SIG-M5 treated with dmso at 0.1 percent for 504 hours (cell line): ENCODE measurements at regions not wholly inside any gene's neighbourhood (a gene's known extent, or its start where the extent isn't known, plus 50 kb on each side); places are given as distances from the start of the nearest gene placed in this dataset.

Source experiments
- DNase-seq: peaks from one replicate; lab custom pipeline; 2025; ENCODE audit not compliant: unreplicated experiment; lab: John Stamatoyannopoulos, UW

DNA sequence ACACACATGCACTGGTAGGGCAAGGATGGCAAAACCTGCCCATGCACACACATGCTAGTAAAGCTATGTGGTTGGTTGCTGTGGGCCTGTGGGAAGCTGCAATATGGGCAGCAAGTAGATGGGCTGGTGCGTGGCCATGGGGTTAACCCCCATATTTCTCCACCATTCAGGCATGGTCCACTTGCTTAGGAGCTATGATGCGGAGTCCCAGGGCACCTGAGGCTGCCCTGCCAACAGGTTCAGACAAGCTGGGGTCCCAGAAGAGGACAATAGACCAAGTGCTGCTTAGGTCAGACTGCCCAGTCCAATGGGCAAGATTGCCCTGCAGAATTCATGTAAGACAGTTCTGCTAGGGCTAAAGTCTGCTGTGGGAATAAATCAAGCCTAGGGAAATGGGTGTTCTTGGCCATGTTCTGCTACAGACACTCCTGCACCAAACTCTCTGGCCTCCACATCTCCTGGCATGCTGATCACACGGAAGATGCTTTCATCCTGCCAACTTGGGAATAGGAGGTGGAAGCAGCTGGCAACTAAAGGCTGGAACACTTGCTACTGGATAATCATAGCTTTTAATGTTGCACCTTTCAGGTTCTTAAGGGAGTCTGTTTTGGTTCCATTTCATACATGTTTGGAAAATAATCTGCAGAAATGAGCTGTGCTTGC, 646.3 kb upstream of the SLITRK1 start:
- no peak for DNase-seq

GRCh38 chr13:84525865-84526264, 643.6 kb upstream of the SLITRK1 start:
- no peak for DNase-seq

- DNase-seq: no peak
Observed at GRCh38 chr13:84524586-84524985, 642.3 kb upstream of the SLITRK1 start.

DNA sequence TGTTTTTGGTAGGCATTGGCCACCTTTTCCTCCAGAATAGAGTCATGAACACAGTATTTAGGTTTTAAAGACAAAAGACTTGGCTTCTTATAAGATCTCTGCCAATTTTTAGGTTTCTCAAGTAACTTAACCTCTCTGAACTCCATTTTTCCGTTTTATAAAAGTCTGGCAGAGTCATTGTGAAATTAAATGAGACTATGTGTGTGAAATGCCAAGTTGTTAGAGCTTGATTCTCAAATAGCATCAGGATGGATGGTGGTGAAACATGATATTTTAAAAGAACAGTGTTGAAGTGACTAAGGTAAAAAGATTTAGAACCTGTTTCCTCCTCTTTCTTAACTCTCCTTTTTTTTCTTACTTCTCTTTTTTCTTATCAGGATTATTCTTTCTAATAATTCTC, 617.7 kb upstream of the SLITRK1 start:
- DNase-seq: no peak

GRCh38 chr13:84497613-84498012, 615.3 kb upstream of the SLITRK1 start:
- no peak for DNase-seq

DNA sequence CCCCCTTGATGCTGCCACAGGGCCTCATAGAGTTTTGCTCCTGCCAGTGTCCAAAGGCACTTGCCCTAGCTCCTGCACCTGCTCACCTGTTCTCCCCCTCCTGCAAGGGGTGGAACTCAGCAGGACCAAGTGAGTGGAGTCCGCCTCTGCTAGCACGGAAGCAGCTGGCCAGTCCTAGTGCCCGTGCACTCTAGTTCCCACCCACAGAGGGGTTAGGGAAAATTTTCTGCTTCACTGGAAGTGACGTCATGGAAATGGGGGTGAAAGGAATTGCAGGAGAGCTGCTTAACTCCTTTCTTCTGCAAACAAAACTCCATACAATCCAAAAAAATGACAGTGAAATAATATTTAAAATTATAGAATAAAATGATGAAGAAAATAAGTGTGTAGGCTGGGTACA, 609.7 kb upstream of the SLITRK1 start:
- DNase-seq: no peak

- DNase-seq: no peak
Observed at GRCh38 chr13:84487752-84488151, 605.5 kb upstream of the SLITRK1 start.

DNA sequence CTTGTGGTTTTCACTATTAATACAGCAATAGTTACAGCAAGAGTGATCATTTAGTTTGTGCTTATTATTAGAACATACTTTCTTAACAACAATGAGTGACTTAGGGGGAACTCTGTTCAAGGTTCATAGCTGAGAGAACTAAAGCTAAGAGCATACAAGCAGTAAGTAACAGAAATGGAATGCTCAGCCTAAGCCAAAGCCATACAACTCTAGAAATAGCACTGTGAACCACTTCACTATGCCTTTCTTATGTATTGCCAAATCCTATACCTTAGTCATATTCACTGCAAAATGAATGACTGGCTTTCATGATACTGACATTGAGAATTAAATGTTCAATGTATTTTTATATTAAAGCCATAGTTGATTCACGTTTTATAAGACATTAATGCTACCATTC, 599.7 kb upstream of the SLITRK1 start:
- peak; percentile 3 for DNase-seq

DNA sequence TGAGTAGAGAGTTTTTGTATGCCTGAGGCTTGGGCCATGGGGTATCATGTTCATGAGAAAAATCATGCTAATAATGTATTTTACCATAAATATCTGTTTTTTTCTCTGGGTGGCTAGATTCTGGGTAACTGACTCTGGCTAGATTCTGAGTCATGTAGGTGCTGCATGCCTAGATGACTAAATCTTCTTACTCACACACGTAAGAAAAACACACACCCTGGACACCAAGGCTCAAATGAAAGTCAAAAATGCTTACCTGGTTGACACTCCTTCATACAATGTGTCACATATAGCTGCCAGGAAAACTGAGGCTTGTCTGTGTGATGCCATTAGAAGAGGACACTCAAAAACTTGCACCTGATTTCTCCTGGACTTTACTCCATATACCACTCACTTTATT, 597.4 kb upstream of the SLITRK1 start:
- DNase-seq: no peak

DNA sequence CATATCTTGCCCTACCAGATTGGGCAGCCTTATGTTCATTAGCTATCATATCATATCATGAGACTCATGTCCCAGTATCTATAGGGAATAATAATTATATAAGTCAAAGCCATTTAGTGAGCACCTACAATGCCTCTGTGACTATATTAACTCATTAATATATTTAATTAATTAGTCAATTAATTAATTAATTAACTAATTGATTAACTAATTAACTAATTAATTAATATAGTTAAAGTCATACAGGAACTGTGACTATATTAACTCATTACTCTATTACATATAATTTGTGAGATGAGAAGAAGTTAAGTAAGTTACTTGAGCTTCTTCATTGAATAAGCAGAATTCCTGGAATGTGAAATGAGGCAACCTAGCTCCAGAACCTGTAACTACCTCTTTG, 588.3 kb upstream of the SLITRK1 start:
- no peak for DNase-seq

GRCh38 chr13:84466461-84466860, 584.2 kb upstream of the SLITRK1 start:
- no peak for DNase-seq

DNA sequence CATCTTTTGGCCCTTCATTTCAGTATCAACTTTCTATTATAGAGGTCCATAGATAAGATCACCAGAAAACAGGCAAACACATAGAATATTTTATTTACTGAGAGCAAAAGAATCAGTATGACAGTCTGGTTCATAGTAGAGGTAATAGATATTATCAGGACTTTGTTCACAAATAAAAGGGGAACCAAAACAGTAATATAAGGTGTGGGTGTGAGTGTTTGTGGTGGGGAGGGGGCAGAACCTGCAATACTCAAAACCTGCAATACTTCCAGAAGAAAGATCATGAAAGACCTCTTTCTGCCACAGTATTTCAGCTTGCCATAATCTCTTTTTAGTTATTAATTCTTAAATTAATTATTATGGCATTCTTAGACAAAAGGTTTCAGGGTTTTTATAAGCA, 578.7 kb upstream of the SLITRK1 start:
- no peak for DNase-seq

DNA sequence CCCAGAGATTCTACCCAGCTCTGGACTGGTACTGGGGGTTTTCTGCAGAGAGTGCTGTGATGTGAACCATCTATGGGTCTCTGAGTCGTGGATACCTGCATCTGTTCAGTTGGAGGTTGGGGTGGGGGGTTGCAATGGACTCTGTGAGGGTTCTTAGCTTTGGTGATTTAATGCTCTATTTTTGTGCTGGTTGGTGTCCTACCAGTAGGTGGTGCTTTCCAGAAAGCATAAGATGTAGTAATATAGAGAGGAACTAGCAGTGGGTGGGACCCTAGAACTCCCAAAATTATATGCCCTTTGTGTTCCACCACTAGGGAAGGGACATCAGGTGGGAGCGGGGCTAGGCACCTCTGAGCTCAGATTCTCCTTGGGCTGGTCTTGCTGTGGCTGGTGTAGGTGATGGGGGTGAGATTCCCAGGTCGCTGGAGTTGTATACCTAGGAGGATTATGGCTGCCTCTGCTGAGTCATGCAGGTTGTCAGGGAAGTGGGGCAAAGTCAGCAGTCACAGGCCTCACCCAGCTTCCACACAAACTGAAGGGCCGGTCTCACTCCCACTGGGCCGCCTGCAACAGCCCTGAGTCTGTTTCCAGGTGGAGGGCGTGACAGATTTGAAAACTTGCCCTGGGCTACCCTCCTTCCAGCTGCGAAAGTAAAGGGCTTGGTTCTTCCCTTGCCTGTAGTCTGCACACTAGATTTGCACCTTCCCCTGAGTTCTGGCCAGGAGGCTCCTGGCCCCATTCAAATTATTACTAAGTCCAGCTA, 573.0 kb upstream of the SLITRK1 start:
- DNase-seq: no peak

DNA sequence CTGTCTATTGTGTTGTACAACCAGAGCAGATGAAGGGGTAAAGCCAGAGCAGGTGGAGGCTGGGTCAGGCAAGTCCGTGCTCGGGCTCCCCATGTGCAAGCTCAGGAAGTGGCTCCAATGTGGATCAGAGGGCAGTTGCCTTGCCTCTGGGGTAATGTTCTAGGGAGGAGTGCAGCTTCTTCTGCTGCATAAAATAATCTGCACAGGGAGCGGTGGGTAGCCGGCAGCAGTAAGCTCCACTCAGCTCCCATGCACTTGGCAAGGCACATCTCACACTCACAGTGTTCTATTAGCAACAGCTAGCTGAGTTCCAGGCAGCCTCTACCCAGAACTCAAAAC, 565.3 kb upstream of the SLITRK1 start:
- no peak for DNase-seq

DNA sequence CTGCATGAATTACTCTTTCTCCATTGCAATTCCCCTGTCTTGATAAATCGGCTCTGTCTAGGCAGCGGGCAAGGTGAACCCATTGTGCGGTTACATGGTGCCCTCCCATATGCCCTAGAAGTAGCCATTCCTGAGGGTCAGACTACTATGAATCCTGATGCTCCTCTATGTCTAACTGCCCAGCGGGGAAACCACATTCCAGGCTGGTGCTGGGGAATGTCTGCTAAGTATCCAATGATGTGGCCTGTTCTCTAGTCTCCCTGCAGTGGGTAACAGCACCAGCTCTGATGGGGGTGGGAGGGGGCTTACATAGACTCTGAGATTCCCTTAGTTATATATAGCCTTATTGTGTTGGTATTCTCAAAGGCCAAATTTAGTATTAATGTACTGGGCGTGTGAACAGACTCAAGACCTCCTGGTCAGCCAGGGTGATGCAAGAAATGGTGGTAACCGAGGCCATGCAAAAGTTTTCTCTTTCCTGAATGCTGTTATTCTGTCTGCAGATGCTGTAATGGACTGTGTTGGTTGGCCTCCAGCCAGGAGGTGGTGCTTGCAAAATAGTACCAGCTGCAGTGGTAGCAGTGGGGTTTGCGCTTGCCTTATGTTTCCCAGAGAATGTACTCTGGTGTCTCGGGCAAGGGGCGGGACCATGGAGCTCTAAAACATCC, 564.8 kb upstream of the SLITRK1 start:
- DNase-seq: no peak

- no peak for DNase-seq
Observed at GRCh38 chr13:84445776-84446175, 563.5 kb upstream of the SLITRK1 start.

DNA sequence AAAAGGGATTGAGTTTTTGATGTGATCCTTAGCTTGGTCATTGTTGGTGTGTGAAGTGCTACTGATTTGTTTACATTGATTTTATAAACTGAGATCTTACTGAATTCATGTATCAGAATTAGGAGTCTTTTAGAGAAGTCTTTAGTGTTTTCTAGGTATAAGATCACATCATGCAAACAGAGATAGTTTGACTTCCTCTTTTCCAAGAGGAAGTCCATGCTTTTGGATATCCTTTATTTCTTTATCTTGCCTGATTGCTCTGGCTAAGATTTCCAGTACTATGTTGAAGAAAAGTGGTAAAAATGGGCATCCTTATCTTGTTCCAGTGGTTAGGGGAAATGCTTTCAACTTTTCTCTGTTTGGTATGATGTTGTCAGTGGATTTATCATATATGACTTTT, 561.2 kb upstream of the SLITRK1 start:
- DNase-seq: peak; percentile 12

- DNase-seq: peak; percentile 3
Observed at GRCh38 chr13:84439108-84439507, 556.8 kb upstream of the SLITRK1 start.

GRCh38 chr13:84433024-84433423, 550.8 kb upstream of the SLITRK1 start:
- DNase-seq: no peak

GRCh38 chr13:84431646-84432045, 549.4 kb upstream of the SLITRK1 start:
- no peak for DNase-seq

DNA sequence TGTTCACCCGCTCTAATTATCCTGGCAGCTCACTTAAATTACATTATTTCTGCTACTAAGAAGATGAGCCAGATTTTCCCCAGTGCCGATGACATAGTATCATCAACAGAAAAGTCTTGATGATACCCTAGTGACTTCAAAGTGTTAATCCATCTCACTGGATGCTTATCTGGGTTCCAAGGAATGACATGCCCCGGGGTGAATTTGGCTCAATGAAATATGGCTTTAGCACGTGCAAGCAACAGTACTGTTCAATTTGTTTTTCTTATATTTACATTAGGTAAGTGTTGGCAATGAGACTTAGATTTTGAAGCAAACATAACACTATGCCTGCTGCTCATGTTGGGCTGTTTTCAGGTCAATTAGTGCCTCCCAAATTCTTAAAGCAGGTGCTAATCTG, 548.2 kb upstream of the SLITRK1 start:
- no peak for DNase-seq

DNA sequence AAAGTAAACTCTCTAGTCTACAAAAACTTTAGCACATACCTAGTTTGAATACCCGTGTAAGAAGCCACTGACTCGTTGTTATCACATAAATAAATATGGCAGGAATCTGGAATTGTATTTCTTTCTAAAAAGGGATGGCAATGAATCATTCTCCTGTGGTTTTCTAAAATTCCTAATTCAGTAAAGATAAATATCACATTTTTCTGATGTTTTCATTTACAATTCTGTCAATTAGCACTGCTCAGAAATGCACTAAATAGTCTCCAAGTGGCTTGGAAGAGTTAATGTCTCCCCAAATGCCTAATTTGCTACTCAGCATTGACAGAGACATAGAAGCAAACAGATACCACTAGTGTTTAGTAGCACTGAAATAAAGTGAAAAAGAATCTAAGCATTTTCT, 547.7 kb upstream of the SLITRK1 start:
- DNase-seq: no peak
